Hematopoietic multipotent progenitor cell (in vitro differentiated cells): ENCODE measurements at regions not wholly inside any gene's neighbourhood (a gene's known extent, or its start where the extent isn't known, plus 50 kb on each side); places are given as distances from the start of the nearest gene placed in this dataset.
"Not testable (repeated sequence)": the region's sequence is repeated elsewhere in the genome, so short reads cannot be mapped to it uniquely, and the experiment has no call there.

ENCODE experiments used
- DNase-seq, 3 donors: peaks; one replicate each; pipeline ENCODE4 v3.0.0-alpha.2; 2011 to 2015; ENCODE audit warnings: low read depth in 2 of 3, low spot score in 2 of 3

GRCh38 chr16:59826767-59827166, 1092.7 kb upstream of the GOT2 start:
- DNase-seq, result no peak

GRCh38 chr16:59809488-59809887, 1075.4 kb upstream of the GOT2 start:
- not testable (repeated sequence) for DNase-seq

DNA sequence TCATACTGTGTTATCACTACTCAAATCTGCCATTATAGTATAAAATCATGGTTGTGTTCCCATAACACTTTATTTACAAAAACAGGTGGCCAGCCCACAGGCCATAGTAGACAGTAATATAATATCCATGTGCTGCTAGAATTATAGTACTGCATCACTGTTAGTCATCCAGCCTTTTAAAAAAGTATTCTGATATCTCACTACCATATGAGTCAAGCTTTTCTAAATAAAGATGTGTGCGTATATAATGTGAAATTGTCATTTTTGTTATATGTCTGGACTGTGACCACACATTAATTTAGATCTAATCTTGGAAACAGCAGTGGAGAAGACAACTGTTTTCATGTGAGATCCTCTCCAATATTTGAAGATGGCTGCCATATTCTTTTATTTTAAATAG, 1049.1 kb upstream of the GOT2 start:
- no peak for DNase-seq

DNA sequence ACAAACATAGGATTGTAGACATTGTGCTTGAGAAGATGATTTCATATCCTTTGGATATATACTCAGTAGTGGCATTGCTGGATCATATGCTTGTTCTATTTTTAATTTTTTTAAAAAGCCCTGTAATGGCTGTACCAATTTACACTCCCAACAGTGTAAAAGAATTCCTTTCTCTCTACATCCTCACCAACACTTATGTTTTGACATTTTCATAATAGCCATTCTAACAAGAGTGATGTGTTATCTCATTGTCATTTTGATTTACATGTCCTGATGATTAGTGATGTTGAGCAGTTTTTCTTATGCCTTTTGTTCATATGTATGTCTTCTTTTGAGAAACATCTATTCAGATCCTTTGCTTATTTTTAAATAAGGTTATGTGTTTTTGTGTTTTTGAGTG, 1039.2 kb upstream of the GOT2 start:
- DNase-seq, result no peak

DNA sequence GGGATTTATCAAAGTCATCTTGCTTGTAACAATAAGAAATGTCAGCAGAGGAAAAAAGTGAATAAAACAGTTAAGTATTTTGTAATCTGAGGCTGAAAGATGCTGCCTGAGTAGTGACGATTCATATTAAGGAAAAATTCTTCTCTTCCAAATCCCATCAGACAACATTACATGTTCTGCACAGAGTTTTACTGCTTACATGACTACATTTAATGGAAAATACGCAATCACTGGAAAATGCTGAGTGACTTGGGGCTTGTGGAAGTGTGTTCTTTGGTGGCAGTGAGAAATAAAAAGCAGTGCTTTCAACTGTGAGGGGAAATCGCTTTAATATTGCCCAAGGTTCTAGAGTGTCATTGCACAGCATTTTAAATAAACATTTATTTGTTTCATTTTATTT, 1025.2 kb upstream of the GOT2 start:
- no peak for DNase-seq

GRCh38 chr16:59758848-59759247, 1024.7 kb upstream of the GOT2 start:
- no peak for DNase-seq

DNA sequence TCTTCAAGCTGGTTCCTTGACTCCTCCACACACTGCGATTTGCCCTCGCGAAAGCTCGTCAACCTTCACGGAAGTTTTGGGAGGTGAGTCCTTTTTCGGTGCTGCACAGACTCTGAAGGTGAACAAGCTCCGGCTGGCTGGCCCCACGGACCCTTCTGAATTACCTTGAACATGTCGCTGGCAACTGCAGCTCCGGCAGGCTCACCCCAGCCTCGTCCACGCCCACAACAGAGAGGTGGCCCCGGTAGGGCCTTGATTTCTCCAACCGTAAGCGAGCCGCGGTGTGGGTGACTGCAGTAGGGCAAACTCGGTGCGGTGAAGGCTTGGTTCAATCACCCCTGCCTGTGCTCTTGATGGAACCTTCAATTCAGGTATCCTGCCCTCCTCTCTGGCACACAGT, 1020.7 kb upstream of the GOT2 start:
- no peak for DNase-seq

GRCh38 chr16:59749662-59750336, 1015.7 kb upstream of the GOT2 start:
- no peak for DNase-seq

DNA sequence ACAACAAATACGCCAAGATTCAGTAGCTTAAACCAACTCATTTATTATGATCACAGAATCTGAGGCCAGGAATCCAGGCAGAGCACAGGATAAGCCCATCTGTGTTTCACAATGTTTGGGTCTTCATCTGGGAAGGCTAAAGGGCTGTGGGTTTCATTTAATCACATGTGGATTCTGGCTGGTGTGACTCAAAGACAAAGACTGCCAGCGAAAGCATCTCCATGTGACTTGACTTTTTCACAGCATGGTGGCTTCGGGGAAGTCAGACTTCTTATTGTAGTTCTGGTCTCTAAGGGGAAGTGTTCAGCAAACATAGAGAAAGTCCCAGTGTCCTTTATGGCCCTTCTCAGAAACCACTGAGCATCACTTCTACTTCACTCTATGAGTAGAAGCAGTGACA, 1014.4 kb upstream of the GOT2 start:
- no peak for DNase-seq

- DNase-seq, result no peak
These were observed 1009.4 kb upstream of the GOT2 start for GRCh38 chr16:59743504-59743903.

GRCh38 chr16:59740858-59741257, 1006.7 kb upstream of the GOT2 start:
- no peak for DNase-seq

DNA sequence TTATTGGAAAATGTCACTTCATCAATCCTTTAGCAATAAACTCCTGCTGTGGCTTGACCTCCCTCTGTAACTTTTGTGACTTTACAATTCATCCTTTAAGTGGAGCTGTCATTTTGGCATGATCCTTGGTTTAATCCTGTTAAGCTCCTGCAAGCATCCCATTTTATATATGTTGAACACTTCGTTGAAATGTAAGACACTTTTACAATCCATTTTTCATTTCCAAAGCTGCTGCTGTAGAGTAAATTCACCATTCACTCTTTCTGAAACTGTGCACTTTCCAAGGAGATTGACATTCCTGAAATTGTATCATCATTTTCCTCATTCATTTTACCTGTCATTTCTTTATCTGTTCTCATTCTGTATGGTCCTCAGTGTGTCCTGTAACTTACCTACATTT, 1003.2 kb upstream of the GOT2 start:
- DNase-seq, result no peak

GRCh38 chr16:59733321-59733720, 999.2 kb upstream of the GOT2 start:
- no peak for DNase-seq

- DNase-seq, result no peak
These were observed 995.5 kb upstream of the GOT2 start for GRCh38 chr16:59729613-59730012.

GRCh38 chr16:59719121-59719520, 985.0 kb upstream of the GOT2 start:
- no peak for DNase-seq

DNA sequence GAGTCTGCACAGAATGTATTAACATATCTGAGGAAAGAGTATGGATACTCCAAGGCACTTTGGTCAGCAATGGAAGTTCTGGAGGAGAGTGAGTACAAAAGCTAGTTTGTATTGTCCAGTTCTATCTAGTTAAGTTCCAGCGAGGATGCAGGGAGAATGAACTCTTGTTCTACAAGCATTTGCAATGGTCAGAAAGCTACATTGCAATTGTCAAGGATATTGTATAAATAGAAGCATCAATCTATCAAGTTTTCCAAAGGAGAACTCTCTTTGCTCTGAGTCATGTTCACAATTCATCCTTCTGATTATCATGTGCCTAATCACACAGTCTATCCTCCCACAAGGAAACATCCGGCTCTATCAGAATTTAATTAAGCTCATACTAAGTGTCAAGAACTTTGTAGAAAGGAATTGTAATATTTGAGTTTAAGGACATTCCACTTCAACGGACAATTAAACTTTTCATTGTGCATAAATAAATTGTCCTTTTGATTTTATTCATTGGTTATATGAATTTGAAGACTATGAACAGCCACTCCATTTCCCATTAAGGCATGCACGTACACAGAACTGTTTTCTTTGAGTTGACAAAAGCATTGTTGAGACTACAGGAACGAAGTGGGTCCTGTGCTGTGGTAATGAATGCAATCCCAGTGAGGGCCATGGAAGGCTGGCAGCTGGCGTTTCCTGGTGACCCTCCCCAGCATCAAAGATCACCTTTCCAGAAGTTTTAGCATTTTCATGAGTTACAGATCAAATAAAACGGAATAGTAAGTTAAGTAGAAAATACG, 973.5 kb upstream of the GOT2 start:
- no peak for DNase-seq

DNA sequence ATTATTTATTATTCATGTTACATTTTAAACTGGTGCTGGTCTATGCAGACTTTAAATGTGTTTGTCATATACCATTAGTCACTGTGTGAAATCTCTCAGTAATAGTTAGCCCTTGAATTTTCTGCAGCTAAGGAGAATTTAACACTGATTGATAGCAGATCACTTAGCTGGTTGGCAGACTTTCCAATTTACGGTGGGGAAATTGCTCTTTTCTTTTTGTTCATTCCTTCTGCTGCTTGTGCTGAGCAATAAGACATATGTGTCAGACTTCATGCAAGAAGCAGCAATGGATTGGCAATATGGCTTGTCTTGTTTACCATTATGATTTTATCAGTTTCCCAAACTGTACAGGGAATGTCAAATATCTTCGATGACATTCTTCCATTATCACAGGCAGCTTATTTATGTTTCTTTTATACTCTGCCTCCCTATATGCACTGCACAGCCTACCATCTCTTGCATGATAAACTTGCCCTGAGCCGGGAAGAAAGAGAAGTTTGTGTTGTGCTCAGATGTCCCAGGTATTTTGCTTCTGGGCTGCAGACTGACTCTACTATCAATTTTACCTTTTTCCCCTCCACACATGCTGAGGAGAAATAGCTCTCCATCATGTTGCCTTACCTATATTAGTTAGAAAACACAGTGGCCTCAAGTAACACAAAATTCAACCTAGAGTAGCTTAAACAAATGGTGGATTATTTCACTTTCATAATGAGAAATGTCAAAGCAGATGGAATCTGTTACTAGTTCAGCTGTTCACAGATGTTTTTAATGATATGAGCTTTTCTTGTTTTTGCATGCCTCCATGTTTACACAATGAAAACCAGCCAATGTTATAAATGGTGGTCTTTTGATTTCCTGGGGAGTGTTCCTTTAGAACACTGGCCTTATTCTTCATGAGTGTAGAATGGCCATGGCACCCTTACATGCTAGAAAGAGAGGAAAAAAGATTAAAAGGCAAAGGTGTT, 968.1 kb upstream of the GOT2 start:
- DNase-seq, result no peak

DNA sequence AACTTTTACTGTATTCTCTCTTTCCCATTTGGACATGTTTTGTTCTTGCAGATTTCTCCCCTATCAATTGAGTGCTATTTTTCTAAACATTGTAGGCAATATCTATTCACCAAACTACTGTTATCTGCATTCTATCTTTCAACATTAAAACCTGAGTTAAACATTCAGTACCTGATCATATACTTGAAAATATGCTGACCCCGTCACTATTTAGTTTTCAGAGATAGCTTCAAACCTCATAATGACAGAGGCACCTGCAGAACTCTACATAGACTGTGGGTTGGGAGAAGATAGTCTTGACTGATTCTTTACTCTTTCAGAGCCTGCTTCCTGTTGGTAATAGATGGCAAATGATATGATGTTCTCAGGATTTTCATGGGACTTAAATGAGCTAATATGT, 965.7 kb upstream of the GOT2 start:
- DNase-seq, result no peak

DNA sequence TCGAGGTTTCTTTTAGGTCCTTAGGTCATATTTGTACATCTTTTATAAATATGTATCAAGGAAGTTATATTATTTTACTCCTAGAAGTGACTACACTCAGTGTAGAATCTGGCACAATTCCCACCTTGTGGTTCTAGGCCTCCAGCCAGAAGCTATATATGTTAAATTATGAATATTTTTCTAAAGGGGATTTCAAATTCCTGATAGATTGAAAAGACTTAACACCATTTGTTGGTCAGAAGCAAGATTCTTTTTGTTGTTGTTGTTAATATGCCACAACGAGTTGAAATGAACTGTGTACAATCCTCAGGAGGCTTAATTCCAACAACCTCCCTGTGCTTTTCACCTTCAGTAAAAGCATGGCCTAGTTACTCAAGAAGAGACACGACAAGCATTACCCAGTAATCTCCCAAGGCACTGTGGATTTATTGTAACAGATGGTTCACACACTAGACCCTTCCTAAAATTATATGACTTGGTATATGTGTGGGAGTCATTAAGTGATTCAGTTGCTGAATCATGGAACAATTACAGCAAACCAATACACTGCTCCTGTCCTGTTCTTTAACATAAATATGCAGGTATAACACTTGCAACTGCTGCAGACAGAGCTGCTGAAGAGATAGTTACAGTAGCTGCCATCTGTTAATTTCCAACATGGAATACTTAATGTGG, 964.4 kb upstream of the GOT2 start:
- DNase-seq, result no peak

DNA sequence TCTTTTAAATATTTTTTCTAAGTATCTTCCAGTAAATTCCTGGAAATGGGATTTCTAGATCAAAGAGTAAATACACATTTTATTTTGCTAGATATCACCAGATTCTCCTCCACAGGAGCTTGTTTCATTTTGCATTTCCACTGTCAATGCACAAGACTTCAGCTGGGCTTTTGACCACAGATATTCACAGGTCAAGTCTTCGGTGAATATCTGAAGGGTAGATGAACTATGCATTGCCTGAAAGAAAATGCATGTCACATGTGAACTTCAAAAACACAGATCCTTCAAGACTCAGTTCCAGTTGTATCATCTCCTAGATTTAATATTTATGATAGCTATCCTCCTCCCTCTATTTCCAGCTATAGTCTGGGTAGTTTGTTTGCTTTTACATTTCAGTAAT, 963.6 kb upstream of the GOT2 start:
- no peak for DNase-seq

DNA sequence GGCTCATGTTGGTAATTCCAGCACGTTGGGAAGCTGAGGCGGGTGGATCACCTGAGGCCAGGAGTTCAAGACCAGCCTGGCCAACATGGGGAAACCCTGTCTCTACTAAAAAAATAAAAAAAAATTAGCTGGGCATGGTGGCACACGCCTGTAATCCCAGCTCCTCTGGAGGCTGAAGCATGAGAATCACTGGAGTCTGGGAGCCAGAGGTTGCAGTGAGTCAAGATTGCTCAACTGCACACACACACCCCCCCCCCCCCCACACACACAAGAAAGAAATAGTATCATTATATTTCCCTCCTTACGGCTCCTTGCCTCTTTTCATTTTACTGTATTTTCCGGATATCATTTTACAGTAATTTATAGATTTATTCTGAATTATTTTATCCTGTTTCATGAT, 963.1 kb upstream of the GOT2 start:
- DNase-seq, result no peak
